ENCODE measurements at regions not wholly inside any gene's neighbourhood (a gene's known extent, or its start where the extent isn't known, plus 50 kb on each side); places are given as distances from the start of the nearest gene placed in this dataset.

DNA sequence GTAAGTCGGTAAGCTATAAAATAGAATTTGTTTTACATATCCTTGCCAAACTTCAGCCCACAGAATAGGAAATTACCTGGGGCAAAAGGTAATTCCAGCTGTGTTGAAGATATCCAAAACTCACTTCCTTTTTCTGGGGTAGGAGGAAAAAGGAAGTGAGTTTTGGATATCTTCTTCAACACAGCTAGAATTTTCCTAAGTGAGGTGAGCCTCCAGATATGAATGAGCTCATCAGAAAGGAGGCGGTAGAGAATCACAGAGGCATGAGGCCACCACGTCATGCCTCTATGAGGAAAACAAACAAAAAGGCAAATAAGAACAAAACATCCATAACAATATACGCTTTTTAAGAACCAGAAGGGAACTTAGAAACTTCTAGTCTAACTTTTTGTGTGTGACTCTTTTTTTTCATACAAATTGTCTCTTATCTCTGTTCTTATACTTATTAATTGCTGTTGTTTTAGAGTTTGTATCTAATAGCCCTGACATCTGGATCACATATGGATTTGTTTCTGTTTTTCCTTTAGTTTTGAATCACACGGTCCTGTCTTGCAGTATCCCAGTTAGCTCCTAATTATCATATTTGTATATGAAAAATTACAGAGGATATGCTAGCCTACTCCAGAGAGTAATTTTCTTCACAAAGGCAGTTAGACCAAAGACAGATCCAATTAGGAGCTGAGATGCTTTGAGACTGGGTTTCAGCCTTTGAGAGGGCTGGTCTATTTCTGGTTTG lies 104.5 kb downstream of the RBM43 start:
- no peak for DNase-seq

DNA sequence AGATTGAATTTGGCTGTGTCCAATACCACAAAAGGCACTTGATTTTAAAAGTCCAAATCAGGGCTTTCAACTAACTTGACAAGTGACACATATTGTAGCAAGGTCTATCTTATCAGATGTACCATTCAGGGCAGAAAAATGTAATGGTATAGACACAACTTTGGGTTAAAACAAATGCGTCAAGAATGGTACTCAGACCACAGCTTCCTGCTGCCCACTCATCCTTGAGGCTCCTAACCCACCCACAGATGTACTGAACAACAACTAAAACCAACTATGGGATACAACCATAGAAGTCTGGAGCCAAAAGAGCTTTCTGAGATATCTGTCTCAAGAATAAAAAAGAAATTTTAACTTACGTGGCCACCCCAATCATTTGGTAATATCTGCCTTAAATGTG lies 105.2 kb downstream of the RBM43 start:
- no peak for DNase-seq

DNA sequence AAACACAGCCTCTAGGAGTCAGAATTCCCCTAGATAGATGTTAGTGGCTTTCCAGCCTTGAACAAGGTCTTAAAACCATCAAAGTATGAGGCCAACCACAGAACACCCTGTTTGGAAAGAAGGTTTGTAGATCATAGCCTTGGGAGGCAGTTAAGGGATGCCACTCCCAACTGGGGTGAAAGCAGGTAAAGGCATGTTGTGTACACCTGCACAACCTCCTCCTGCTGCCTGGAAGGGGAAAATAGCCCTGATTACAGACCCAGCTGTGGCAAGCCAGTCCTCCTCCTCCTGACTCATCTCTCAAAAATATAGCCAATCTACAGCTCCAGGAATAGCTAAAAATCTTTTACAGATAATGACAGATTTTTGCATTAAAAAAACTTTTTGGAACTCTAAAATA lies 108.1 kb downstream of the RBM43 start:
- DNase-seq: no peak

DNA sequence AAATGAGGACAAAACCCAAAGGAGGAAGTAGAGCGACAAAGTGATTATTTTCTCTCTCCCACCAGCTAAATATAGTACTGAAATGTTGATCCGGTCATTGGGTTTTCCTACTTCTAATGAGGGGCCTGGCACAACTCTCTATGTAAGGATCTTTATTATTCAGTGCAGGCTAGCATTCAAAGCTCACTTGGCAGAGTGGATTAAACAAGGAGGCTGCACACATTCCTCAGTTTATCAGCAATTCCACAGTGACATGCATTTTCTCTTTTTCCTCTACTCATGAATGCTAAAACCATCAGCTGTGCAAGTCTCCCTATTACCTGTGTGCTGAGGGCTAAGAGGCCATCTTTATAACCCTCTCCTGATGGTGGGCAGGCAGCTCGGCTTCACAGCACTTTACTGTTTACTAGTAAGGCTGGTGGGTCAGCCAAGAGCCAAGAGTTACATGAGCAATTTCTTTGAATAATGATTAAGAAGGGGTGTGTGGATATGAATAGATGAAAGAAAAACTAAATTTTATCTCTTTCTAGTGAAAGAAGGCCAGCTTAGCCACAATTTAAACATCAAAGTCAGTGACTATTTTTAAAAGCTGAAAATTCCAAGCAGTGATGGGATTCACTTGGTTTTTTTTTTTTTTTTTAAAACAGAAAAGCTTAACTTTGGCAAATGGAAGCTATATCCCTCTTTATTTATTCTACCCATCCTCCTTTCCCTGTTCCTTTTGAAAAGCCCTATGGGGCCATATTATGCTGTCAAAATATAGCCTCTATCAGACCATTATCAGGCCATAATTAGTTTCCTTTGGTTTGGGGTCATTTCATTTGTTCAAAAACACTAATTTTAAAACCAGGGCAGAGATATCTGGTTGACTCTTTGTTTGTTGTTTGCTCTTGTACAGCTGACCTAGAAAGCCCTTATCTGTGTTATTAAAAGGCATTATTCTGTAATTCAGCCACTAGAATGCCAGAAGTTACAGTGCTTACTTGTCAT lies 111.0 kb downstream of the RBM43 start:
- DNase-seq: no peak

DNA sequence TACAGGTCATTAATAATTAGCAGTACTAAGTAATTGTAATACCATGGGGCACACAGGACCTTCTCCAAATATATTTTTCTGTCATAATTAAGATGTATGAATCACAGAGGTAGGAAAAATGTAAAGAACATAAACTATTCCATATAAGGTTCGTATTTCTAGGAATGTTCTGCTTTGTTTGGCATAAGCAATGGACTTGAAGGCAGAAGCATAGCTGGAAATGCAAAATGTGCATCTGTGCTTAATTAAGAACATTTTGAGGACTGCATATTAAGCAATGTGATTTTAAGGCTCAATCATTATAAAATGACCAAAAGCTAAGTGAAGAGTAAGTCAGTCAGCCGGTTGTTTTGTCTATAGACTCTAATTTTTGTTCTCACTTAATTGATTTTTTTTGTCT lies 123.2 kb downstream of the RBM43 start:
- no peak for DNase-seq

DNA sequence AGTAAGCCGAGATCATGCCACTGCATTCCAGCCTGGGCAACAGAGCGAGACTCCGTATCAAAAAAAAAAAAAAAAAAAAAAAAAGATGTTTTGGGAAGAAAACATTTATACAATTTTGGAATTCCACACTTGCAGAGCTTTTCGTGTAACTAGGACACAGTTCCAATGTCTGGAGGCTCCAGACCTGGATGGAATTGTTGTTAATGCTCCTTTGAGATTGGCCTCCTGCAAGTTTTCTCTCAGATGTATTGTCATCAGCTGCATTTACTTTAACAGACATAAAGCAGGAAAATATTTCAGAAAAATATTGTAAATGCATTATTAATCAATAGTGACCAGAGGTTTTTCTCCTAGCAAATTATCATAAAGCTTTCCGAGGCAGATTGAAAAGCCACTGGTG lies 124.1 kb downstream of the RBM43 start:
- no peak for DNase-seq

DNA sequence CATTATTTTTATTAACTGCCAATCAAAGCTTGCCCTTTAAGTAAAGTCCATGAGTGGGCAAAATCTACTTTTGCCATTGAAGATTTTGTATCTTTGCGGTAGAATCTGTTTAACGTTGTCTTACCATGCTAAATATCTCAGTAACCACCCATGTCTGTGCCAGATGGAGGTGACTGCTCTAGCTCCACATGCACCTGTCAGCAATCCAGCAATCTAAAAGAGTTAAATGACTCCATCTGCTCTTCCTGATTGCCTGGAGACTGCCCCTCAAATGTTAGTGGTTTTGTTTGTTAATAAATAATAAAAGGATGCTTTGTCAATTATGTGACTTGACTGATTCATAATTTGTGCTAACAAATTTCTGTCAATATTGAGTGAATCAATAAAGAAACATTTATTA lies 141.7 kb downstream of the RBM43 start:
- no peak for DNase-seq

DNA sequence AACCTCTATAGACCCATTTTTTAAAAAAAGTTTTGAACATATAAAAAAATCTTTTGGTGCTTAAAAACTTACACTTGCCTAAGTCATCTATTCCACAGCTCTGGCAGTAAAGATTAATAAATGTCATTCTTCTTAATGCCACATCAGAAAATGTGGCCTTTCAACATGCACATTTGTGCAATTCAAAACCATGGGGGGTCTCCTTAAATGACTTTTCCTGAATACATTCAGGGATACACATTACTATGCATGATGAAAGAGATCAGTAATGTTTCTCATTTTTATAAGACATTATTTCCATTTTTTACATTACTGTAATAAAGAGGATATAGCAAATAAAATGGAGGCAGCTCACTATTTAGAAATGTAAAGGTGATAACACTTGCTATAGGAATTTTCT lies 142.3 kb downstream of the RBM43 start:
- no peak for DNase-seq

DNA sequence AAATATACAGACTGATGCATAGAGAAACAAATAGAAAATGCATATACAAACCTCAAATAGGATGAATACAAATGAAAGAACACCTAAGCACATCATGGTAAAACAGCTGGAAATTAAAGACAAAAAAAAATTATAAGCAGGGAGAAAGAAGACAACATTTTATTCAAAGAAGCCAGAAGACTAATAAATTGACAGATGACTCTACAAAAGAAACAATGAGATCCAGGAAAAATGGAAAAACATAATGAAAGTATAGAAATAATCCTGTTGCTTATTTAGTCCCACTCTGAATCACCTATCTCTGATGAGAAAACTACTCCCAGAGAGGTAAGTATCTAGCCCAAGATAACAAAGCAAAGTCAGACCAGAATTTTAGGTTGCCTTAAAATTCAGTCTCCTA lies 143.4 kb downstream of the RBM43 start:
- DNase-seq: no peak

DNA sequence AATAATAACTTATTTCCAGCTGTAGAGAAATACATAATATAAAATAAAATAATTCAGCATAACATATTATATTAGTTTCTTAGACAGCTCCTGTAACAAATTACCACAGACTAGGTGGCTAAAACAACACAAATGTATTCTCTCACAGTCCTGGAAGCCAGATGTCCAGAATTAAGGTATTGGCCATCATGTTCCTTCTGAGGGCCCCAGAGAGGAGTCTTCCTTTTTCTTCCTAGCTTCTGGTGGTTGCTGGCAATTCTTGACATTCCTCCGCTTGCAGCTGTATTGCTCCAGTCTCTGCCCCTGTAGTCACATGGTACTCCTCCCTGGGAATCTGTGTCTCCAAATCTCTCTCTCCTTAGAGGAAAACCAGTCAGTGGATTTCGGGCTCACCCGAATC lies 146.8 kb downstream of the RBM43 start:
- DNase-seq: no peak

DNA sequence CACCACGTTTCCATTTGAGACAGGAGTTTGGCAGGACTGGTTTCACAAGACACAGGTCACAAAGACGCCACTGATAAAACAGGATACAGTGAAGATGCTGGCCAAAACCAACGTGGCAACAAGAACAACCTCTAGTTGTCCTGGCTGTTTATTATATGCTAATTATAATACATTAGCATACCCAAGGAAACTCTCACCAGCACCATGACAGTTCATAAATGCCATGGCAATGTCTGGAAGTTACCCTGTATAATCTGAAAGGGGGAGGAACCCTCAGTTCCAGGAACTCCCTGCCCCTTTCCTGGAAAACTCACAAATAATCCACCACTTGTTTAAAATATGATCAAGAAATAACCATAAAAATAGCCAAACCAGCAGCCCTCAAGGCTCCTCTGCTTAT lies 148.3 kb downstream of the RBM43 start:
- DNase-seq: no peak

DNA sequence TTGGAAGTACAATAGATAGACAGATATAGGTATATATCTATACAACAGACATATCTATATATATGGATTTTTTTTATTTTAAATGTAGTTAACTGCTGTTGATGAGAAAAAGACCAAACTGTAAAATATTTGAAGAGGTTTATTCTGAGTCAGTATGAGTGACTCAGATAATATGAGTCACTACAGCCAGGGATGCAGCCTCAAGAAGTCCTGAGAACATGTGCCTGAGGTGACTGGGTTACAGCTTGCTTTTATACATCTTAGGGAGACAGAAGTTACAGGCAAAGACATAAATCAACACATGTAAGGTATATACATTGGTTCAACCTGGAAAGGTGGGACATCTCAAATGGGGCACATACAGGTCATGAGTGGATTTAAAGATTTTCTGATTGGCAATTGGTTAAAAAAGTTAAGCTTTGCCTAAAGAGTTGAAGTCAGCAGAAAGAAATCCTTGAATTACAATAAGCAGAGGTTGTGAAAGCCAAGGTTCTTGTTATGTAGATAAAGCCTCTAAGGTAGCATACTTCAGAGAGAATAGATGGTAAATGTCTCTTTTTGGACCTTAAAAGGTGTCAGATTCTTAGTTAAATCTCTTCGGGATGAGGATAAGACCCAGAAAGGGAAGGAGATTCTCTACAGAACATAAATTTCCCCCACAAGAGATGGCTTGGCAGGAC lies 149.9 kb downstream of the RBM43 start:
- DNase-seq: peak in 1 of 56 donors; percentile 8

DNA sequence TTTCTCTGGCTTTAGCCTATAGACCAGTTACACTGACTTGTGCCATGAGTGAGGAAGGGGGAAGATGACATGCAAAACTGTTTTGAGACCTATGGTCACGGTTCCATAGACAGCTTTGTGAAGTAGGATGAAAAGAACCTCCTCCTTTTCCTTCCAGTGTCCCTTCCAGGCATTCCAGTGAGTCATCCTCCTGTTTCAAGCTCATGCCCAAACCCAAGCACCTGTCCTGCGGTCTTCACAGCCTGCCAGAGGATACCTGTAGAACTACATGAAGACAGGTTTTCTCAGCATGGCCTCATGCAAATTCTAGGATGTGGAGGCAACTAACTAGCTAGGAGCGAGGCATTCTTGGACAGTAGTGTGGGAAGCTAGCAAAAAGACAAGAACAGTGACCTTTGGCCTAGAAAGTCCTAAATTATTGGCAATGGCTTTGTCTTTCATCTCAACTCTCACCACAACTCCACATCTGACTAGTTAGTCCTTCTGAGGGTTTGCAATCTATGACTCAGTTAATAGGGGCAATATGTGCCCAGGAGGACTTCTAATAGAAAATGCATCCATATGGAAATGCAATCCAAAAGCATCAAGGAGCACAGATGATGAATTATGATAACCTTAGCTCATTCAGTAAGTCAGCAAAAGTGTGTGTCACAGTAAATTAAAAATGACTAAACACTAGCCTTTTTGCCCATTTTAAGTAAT lies 154.7 kb downstream of the RBM43 start:
- DNase-seq: no peak

DNA sequence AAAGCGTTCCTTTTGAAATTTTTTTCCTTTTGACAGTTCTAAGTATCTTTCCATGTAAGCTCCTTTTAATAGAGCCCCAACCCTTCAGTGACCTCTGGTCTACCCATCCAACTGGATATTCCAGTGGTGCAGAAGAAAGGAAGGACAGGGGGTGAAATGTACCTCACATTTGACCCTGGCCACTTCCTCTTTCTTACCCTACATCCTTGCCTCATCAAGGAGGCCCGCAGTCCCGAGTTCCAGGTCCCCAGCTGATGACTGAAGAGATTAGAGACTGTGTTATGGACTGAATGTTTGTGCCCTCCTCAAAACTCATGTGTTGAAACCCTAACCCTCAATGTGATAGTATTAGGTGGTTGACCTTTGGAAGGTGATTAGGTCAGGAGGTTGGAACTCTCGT lies 158.1 kb downstream of the RBM43 start:
- DNase-seq: no peak

DNA sequence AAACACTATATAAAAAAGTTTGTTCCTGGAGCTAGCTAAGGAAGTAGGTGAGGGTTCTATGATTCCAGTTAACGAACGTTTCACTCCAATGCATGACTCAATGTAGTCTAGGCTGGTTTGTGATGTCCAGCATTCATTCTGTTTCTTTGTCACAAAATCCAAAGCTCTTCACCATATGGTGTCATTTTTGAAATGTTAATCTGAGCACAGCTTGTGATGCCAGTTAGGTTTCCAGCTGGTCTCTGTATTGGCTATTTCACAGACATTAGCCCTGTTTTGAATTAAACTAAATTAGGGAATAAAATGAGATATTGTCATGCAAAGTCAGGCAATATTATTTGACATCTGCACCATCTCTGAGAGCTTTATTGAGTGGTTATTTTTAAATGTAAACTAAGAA lies 159.4 kb downstream of the RBM43 start:
- DNase-seq: no peak

DNA sequence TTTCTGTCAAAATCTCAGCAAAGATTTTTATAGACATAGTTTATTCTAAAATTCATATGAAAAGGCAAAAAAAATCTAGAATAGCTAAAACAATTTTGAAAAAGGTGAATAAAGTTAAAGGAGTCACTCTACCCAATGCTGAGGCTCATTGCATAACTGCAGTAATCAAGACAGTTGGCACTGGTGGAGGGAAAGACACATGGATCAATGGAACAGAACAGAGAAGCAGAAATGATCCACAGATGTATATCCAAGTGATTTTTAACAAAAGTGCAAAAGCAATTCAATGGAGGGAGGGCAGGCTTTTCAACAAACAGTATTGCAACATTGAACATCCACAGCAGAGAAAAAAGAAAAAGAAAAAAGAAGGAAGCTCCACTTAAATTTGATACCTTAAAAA lies 162.8 kb downstream of the RBM43 start:
- no peak for DNase-seq

DNA sequence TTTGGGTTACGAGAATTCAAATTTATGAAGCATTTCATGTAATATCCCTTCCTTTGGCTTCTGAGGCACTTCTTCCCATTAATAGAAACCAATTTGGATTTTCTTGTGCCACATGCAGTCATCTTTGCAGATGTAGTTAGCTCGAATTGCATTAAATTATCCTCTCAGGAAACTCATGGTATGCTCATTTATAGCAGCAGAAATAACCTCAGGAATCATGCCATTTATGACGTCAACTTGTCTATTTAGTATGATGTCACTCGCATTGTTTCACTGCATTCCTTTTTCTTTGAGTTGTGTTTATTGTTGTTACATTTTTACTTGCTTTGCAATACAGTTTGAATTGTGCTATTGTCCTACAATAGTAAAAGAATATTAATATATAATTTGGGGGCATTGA lies 163.8 kb downstream of the RBM43 start:
- no peak for DNase-seq

DNA sequence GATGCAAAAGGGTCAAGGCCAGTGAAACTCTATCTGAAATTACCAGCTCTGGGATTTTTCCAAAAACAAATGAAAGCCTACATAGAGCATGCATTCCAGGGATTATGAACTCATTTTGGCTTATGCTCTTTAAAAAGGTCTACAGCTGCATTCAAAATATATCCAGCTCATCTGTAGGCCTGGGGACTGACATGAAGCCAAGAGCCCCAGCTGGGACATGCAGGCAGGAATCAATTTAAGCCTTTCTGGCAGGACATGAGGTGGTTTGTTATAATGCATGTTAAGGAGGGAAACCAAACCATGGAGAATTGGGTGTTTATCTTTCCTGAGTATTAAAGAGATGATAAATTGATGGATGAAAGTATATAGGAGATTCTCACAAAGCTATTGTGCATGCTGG lies 164.5 kb downstream of the RBM43 start:
- DNase-seq: no peak

DNA sequence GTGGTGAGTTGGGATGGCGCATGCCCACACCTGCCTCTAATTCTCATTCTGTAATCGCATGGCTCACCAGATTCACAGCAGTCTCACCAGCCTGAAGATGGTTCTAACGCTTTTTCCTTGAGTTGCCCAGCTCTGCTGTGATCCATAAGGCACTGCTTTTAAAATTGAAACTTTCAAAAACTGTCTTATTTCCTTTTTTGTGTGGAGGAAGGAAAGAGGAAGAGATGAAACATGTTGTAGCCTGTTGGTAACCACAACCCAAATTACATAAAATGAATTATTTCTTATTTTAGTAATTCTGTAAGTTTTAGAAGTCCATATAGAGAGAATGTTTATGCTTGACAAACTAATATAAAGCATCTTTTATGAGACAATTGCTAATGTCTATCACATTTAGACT lies 165.4 kb downstream of the RBM43 start:
- no peak for DNase-seq

DNA sequence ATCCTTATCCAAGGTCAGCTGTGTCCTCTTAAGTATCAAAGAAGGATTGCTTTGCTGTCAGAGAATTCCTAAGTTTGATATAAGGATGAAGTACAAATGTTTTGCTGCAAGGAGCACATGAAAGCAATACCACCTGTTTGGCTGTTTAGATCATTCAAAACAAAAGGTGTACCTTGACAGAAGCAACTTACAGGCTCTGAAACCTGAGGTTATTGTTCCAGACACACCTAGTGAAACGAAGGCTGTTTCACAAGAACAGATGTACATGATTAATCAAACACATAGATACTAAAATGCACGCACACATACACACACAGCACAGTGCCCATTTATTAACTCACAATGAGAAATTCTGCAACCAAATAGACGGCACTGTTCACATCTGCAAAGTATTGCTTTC lies 166.2 kb downstream of the RBM43 start:
- DNase-seq: no peak

DNA sequence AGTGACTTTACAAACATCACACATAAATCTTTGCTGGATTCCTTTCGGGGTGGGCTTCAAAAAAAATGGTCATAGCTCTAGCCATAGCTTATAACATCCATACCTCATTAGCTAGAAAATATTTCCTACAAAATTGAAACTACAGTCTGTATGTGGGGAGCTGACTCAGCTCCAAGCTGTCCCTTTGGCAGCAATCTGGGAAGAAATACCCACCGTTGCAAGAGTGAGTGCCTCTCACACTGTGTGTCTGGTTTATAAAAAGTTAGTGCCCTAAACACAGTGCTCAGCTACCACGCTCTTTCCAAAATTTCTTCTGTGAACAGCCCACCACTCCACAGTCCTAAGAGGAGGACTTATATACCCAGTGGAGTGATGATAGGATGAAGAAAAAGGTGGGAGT lies 170.1 kb downstream of the RBM43 start:
- no peak for DNase-seq

DNA sequence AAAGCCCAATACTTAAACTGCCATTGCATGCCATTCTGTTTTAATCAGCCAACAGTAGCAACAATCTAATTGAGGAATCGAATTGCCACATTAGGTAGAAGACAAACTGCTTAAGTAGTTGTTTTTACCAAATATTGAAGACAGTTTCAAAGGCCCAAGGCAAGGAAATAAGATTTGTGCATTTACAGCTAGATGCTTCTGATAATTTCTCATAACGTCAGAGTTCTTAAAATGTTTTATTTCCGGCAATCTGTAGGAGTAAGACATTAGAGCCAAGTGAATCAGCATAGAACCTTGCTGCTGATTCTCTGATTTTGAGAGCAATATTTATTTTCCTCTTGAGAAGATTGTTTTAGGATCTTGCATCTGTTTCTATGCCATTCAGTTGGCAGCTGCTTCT lies 174.3 kb downstream of the RBM43 start:
- DNase-seq: no peak

Data from nucleus accumbens (tissue), 56 donors.